Endothelial cell (in vitro differentiated cells): ENCODE measurements at regions not wholly inside any gene's neighbourhood (a gene's known extent, or its start where the extent isn't known, plus 50 kb on each side); places are given as distances from the start of the nearest gene placed in this dataset.

Experiments used
- DNase-seq: peaks from one replicate; pipeline ENCODE4 v3.0.0; 2021; ENCODE audit warnings: low spot score
- H3K27ac Mint-ChIP-seq: one replicate; pipeline ENCODE4 v1.8.0; 2021; ENCODE audit warnings: mixed read lengths, inconsistent platforms; ENCODE audit not compliant: unreplicated experiment
- H3K27me3 Mint-ChIP-seq: one replicate; pipeline ENCODE4 v1.8.0; 2021; ENCODE audit warnings: mild to moderate bottlenecking, moderate library complexity, mixed read lengths, inconsistent platforms; ENCODE audit not compliant: unreplicated experiment
- H3K36me3 Mint-ChIP-seq: one replicate; pipeline ENCODE4 v1.8.0; 2021; ENCODE audit warnings: mild to moderate bottlenecking, low read depth, mixed read lengths, inconsistent platforms; ENCODE audit not compliant: unreplicated experiment
- H3K4me1 Mint-ChIP-seq: one replicate; pipeline ENCODE4 v1.8.0; 2021; ENCODE audit warnings: mild to moderate bottlenecking, mixed read lengths, inconsistent platforms; ENCODE audit not compliant: unreplicated experiment
- H3K4me3 Mint-ChIP-seq: one replicate; pipeline ENCODE4 v1.8.0; 2021; ENCODE audit warnings: mild to moderate bottlenecking, mixed read lengths, inconsistent platforms; ENCODE audit not compliant: unreplicated experiment
- H3K9me3 Mint-ChIP-seq: one replicate; pipeline ENCODE4 v1.8.0; 2021; ENCODE audit warnings: mixed read lengths, inconsistent platforms; ENCODE audit not compliant: unreplicated experiment
- CTCF ChIP-seq: fragments of 200-600 bp; sonication (generic); IDR thresholded peaks from one replicate; pipeline ENCODE4 v1.5.0; 2021; ENCODE audit warnings: antibody characterized with exemption; ENCODE audit not compliant: unreplicated experiment

GRCh38 chr15:69898243-69898642 is 199.5 kb downstream of the TLE3 start:
- H3K4me3 Mint-ChIP-seq = no peak overlapping the region
- no peaks in the 10 kb centered on the region for H3K9me3 Mint-ChIP-seq
- DNase-seq = no peak
- no peak overlapping the region for H3K27ac Mint-ChIP-seq
- TF ChIP-seq CTCF = no peak
- H3K4me1 Mint-ChIP-seq = peaks cover 9% of the 10 kb centered on the region
- peaks cover 7% of the 10 kb centered on the region for H3K27me3 Mint-ChIP-seq
- H3K36me3 Mint-ChIP-seq = no peaks in the 10 kb centered on the region

- Mint-ChIP-seq H3K4me1 (peaks cover 28% of the 10 kb centered on the region), H3K27ac (no peak overlapping the region), H3K36me3 (no peaks in the 10 kb centered on the region), H3K4me3 (no peak overlapping the region), H3K9me3 (no peaks in the 10 kb centered on the region), H3K27me3 (peaks cover 6% of the 10 kb centered on the region)
- TF ChIP-seq CTCF = no peak
- DNase-seq = no peak
Measured at GRCh38 chr15:69902414-69903062, 195.2 kb downstream of the TLE3 start.

GRCh38 chr15:69903470-69904469 is 193.9 kb downstream of the TLE3 start:
- Mint-ChIP-seq H3K9me3 (no peaks in the 10 kb centered on the region), H3K36me3 (no peaks in the 10 kb centered on the region), H3K27me3 (peaks cover 6% of the 10 kb centered on the region), H3K27ac (peak overlapping the region; percentile 87), H3K4me3 (no peak overlapping the region), H3K4me1 (peaks cover 29% of the 10 kb centered on the region)
- DNase-seq = no peak
- TF ChIP-seq CTCF = no peak

GRCh38 chr15:69906256-69907185 is 191.2 kb downstream of the TLE3 start:
- H3K9me3 Mint-ChIP-seq = no peaks in the 10 kb centered on the region
- no peak for DNase-seq
- TF ChIP-seq CTCF = no peak
- peaks cover 36% of the 10 kb centered on the region for H3K4me1 Mint-ChIP-seq
- no peak overlapping the region for H3K27ac Mint-ChIP-seq
- no peaks in the 10 kb centered on the region for H3K36me3 Mint-ChIP-seq
- peaks cover 3% of the 10 kb centered on the region for H3K27me3 Mint-ChIP-seq
- H3K4me3 Mint-ChIP-seq = no peak overlapping the region
